ENCODE measurements at regions not wholly inside any gene's neighbourhood (a gene's known extent, or its start where the extent isn't known, plus 50 kb on each side); places are given as distances from the start of the nearest gene placed in this dataset.

GRCh38 chr10:84581976-84582375, 253.6 kb downstream of the CCSER2 start:
- TF ChIP-seq CTCF (IDR thresholded peaks at IDR 0.05): no peak
- TF ChIP-seq POLR2A (IDR thresholded peaks at IDR 0.05): no peak

Measured in lower leg skin (tissue), 3 donors.